NB4 (cell line): ENCODE measurements at regions not wholly inside any gene's neighbourhood (a gene's known extent, or its start where the extent isn't known, plus 50 kb on each side); places are given as distances from the start of the nearest gene placed in this dataset.
A peak's percentile ranks its signal among the peaks of the same experiment; 100 is the strongest.

Experiments used
- DNase-seq: peaks from one replicate; pipeline ENCODE4 v3.0.0; 2010; ENCODE audit warnings: low read depth
- H3K4me3 ChIP-seq: one replicate; pipeline ENCODE4 v1.5.1; 2011; ENCODE audit warnings: mild to moderate bottlenecking, low read depth, low read length, moderate library complexity
- CTCF ChIP-seq: IDR thresholded peaks from one replicate; pipeline ENCODE4 v1.5.1; 2012; ENCODE audit warnings: low read depth, low read length
- MAX ChIP-seq: IDR thresholded peaks from 2 replicates; pipeline ENCODE4 v1.6.1; 2011; ENCODE audit warnings: low read depth, low read length
- MYC ChIP-seq: IDR thresholded peaks from 2 replicates; pipeline ENCODE4 v1.6.1; 2011; ENCODE audit warnings: low read depth, low read length
- POLR2A ChIP-seq: IDR thresholded peaks from 2 replicates; pipeline ENCODE4 v1.6.1; 2011; ENCODE audit warnings: mild to moderate bottlenecking; ENCODE audit not compliant: insufficient read length; ENCODE audit errors: extremely low read depth

GRCh38 chr4:18391354-18391728, 369.8 kb upstream of the LCORL start:
- H3K4me3 ChIP-seq: no peak overlapping the region
- TF ChIP-seq CTCF: no peak
- no peak for TF ChIP-seq MYC
- TF ChIP-seq POLR2A: no peak
- no peak for TF ChIP-seq MAX
- no peak for DNase-seq

GRCh38 chr4:18390655-18391353, 369.2 kb upstream of the LCORL start:
- no peak overlapping the region for H3K4me3 ChIP-seq
- TF ChIP-seq POLR2A (no peak), MAX (no peak), MYC (no peak), CTCF (no peak)
- DNase-seq: peak; percentile 7

GRCh38 chr4:18389115-18389514, 367.6 kb upstream of the LCORL start:
- H3K4me3 ChIP-seq: no peak overlapping the region
- TF ChIP-seq CTCF: no peak
- no peak for TF ChIP-seq POLR2A
- TF ChIP-seq MAX: no peak
- TF ChIP-seq MYC: no peak
- DNase-seq: no peak

- TF ChIP-seq CTCF (no peak), MYC (no peak), MAX (no peak), POLR2A (no peak)
- no peak overlapping the region for H3K4me3 ChIP-seq
- DNase-seq: no peak
Observed at GRCh38 chr4:18388039-18388438, 366.5 kb upstream of the LCORL start.

GRCh38 chr4:18381186-18381585, 359.6 kb upstream of the LCORL start:
- TF ChIP-seq CTCF: no peak
- TF ChIP-seq MAX: no peak
- no peak for TF ChIP-seq POLR2A
- TF ChIP-seq MYC: no peak
- H3K4me3 ChIP-seq: no peak overlapping the region
- DNase-seq: no peak

GRCh38 chr4:18369561-18369960, 348.0 kb upstream of the LCORL start:
- DNase-seq: no peak
- TF ChIP-seq CTCF (no peak), MAX (no peak), POLR2A (no peak), MYC (no peak)
- no peak overlapping the region for H3K4me3 ChIP-seq
